ENCODE measurements at regions not wholly inside any gene's neighbourhood (a gene's known extent, or its start where the extent isn't known, plus 50 kb on each side); places are given as distances from the start of the nearest gene placed in this dataset.

DNA sequence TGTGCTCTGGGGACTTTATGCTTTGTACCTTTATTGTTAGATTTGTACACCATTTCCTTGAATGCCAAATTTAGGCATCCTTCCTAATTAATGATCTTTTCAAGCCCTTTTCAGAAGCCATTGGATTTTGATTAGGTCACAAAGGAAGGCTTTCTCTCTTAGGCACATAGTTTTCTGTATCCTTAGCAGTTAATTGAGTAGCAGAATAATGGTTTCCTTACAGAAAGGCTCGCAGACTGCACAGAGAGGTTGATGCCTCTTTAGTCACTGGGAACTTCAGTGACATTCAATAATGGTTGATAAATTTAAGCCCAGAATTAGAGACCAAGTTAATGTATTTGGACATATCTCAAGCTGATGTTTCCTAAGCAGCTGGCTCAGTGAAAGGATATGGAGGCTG is 139.1 kb upstream of the VGLL2 start:
- intact Hi-C loops (cut with DNase I), result no loop called here
- ATAC-seq (no peak), FAIRE-seq (no peak), DNase-seq (no peak)
- Histone ChIP-seq H3K9me3 (no peaks in the 10 kb centered on the region), H3K4me1 (no peaks in the 10 kb centered on the region), H3K27ac (no peak overlapping the region), H3K36me3 (no peaks in the 10 kb centered on the region), H3K27me3 (no peaks in the 10 kb centered on the region), H3K4me3 (no peak overlapping the region)
- 43 to 64% methylated on average over 1 of the region's 1 CpG for WGBS, 2 donors
- TF ChIP-seq, protein P1, sequence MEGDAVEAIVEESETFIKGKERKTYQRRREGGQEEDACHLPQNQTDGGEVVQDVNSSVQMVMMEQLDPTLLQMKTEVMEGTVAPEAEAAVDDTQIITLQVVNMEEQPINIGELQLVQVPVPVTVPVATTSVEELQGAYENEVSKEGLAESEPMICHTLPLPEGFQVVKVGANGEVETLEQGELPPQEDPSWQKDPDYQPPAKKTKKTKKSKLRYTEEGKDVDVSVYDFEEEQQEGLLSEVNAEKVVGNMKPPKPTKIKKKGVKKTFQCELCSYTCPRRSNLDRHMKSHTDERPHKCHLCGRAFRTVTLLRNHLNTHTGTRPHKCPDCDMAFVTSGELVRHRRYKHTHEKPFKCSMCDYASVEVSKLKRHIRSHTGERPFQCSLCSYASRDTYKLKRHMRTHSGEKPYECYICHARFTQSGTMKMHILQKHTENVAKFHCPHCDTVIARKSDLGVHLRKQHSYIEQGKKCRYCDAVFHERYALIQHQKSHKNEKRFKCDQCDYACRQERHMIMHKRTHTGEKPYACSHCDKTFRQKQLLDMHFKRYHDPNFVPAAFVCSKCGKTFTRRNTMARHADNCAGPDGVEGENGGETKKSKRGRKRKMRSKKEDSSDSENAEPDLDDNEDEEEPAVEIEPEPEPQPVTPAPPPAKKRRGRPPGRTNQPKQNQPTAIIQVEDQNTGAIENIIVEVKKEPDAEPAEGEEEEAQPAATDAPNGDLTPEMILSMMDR (IDR thresholded peaks at IDR 0.05), result no peak

DNA sequence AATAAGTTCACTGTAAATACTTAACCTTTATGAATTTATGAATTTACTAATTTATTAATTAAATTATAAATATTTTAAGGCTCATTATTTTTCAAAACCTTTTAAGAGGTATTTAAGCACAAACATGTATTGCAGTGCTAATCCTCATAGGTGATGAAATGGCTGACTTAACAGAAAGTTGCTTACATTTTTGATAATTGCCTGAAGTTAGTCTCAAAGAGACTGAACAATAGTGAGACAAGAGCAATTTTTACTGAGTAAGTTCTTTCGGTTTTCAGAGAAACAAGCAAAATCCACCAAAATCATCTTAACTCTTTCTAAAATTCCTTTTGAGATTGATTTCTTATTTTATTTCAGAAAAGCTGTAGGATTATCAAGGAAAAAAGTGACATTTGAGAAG is 137.3 kb upstream of the VGLL2 start:
- H3K9me3 ChIP-seq, result no peaks in the 10 kb centered on the region
- no peaks in the 10 kb centered on the region for H3K4me1 ChIP-seq
- no peaks in the 10 kb centered on the region for H3K27me3 ChIP-seq
- no peak overlapping the region for H3K27ac ChIP-seq
- H3K4me3 ChIP-seq, result no peak overlapping the region
- ATAC-seq (no peak), DNase-seq (no peak), FAIRE-seq (peak; percentile 9)
- WGBS, 2 donors, result 68 to 88% methylated on average over 1 of the region's 1 CpG
- no peaks in the 10 kb centered on the region for H3K36me3 ChIP-seq
- intact Hi-C loops (cut with DNase I), result no loop called here
- TF ChIP-seq, protein P1 (IDR thresholded peaks at IDR 0.05), result no peak

DNA sequence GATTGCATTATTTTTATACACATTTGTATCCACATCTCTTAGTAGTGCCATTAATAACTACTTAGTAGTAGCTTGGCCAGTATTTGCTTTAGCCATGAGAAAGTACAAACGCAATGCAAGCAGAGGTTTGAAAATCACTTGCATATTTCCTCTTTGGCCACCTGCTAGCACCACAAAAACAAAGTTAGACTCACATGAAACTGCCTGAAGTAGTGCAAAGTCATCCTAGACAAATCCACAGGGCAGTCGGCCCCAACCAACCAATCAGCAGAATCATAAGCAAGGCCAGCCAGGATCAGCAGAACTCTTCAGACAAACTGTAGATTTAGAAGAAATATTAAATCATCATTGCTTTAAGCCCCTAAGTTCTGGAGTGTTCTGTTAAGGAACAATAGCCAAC is 135.2 kb upstream of the VGLL2 start:
- TF ChIP-seq, protein P1 (IDR thresholded peaks at IDR 0.05), result no peak
- FAIRE-seq (no peak), DNase-seq (no peak), ATAC-seq (no peak)
- 38 to 49% methylated on average over 2 of the region's 2 CpGs for whole genome bisulfite sequencing, 2 donors
- Histone ChIP-seq H3K4me1 (no peaks in the 10 kb centered on the region), H3K9me3 (no peaks in the 10 kb centered on the region), H3K27me3 (no peaks in the 10 kb centered on the region), H3K36me3 (no peaks in the 10 kb centered on the region), H3K4me3 (no peak overlapping the region), H3K27ac (no peak overlapping the region)
- intact Hi-C loops (cut with DNase I), result no loop called here

DNA sequence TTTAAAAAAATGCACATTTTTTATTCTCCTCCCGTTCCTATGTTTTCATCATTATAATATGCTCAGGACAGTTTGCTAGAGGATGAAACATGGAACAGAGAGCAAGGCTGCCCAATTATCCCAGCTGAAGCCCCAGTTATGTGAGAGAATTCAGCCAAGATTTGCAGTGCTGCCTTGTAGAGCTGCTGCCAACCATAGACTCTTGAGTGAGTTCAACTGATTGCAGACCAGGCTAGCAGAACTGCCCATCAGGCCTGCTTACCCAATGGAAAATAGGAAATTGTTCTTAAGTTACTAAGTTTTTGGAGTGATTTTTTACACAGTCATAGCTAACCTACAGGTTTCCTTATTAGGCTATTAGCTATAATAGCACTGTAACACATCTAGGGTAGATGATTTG is 128.7 kb upstream of the VGLL2 start:
- DNase-seq, result no peak
- no peak for ATAC-seq
- 69 to 72% methylated on average over 1 of the region's 1 CpG for WGBS, 2 donors
- TF ChIP-seq, protein P1 (IDR thresholded peaks at IDR 0.05), result no peak
- Histone ChIP-seq H3K9me3 (no peaks in the 10 kb centered on the region), H3K27ac (no peak overlapping the region), H3K4me1 (no peaks in the 10 kb centered on the region), H3K36me3 (no peaks in the 10 kb centered on the region), H3K4me3 (no peak overlapping the region), H3K27me3 (no peaks in the 10 kb centered on the region)
- FAIRE-seq, result no peak
- intact Hi-C loops (cut with DNase I), result no loop called here

DNA sequence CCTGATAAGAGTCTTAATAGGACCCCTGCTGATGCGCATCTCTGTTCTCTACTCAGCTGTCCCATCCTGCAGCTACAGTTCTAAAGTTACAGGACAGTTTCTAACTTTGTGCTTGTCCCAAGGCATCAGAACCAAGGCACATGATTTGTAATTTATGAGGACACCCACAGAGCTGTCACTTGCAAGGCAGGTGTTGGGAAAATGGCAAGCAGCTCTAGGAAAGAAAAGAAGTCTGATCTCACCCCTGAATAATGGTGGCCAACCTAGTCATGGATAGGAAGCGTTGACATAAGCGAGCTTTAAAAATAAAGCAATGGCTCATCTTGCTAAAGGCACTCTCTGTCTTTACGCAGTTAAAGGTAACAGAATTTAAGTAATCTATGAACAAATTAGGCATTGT is 127.6 kb upstream of the VGLL2 start:
- no peaks in the 10 kb centered on the region for H3K27me3 ChIP-seq
- intact Hi-C loops (cut with DNase I), result no loop called here
- H3K36me3 ChIP-seq, result no peaks in the 10 kb centered on the region
- WGBS, 2 donors, result 89% methylated on average over 4 of the region's 4 CpGs
- no peak for ATAC-seq
- TF ChIP-seq, protein P1 (IDR thresholded peaks at IDR 0.05), result no peak
- H3K4me3 ChIP-seq, result no peak overlapping the region
- H3K4me1 ChIP-seq, result no peaks in the 10 kb centered on the region
- no peak overlapping the region for H3K27ac ChIP-seq
- H3K9me3 ChIP-seq, result no peaks in the 10 kb centered on the region
- no peak for FAIRE-seq
- no peak for DNase-seq
